T-cell (primary cell): ENCODE measurements at regions not wholly inside any gene's neighbourhood (a gene's known extent, or its start where the extent isn't known, plus 50 kb on each side); places are given as distances from the start of the nearest gene placed in this dataset.

ENCODE experiments used
- ATAC-seq, 4 experiments: fragments of 200-7000 bp in 3 of 4; fragments of 150-1000 bp in 1 of 4; cut with Tn5 transposase; replicated peaks in 1 of 4; 1 replicate in 3 of 4; 2 replicates in 1 of 4; pipeline ENCODE4 v1.10.0; 2021; ENCODE audit warnings: moderate library complexity in 3 of 4, mild to moderate bottlenecking in 2 of 4, moderate number of reproducible peaks in 1 of 4
- CTCF ChIA-PET, 2 donors: fragments of 300-600 bp; sonication (Branson Sonifier 250); formaldehyde crosslinking; loops; one replicate each; lab custom pipeline; 2022; ENCODE audit warnings: antibody characterized with exemption in 2 of 2; lab: Charles Lee
- POLR2A ChIA-PET, 2 donors: fragments of 300-600 bp; sonication (Branson Sonifier 250); formaldehyde crosslinking; loops; one replicate each; lab custom pipeline; 2022; ENCODE audit warnings: antibody characterized with exemption in 2 of 2; lab: Charles Lee
- DNase-seq, 35 experiments: peaks; one replicate each; pipeline versions ENCODE4 v3.0.0 to v3.0.0-alpha.2; 2013 to 2023
- H3K27ac ChIP-seq: one replicate; pipeline ENCODE4 v1.5.1; 2013; ENCODE audit warnings: low read length
- H3K27me3 ChIP-seq, 2 experiments: replicated peaks in 1 of 2; 1 replicate in 1 of 2; 2 replicates in 1 of 2; pipeline versions ENCODE4 v1.6.1 to v1.7.0; 2013; ENCODE audit warnings: low read length in 1 of 2, mixed read lengths in 1 of 2; ENCODE audit not compliant: control insufficient read depth in 2 of 2, insufficient read depth in 2 of 2; ENCODE audit errors: extremely low read depth in 1 of 2
- H3K36me3 ChIP-seq, 2 donors: 1 replicate in 1 of 2; 2 replicates in 1 of 2; pipeline versions ENCODE4 v1.6.1 to v1.7.0; 2013; ENCODE audit warnings: low read length in 1 of 2; ENCODE audit not compliant: control insufficient read depth in 2 of 2, insufficient read depth in 1 of 2; ENCODE audit errors: extremely low read depth in 1 of 2
- H3K4me1 ChIP-seq, 2 experiments: 1 replicate in 1 of 2; 2 replicates in 1 of 2; pipeline versions ENCODE4 v1.6.1 to v1.7.0; 2013; ENCODE audit warnings: low read length in 2 of 2, mixed read lengths in 1 of 2; ENCODE audit not compliant: insufficient read depth in 2 of 2, control insufficient read depth in 1 of 2; ENCODE audit errors: extremely low read depth in 1 of 2
- H3K4me3 ChIP-seq, 2 donors: 1 replicate in 1 of 2; 2 replicates in 1 of 2; pipeline versions ENCODE4 v1.5.1 to v1.7.0; 2013; ENCODE audit warnings: mild to moderate bottlenecking in 2 of 2, low read length in 1 of 2, moderate library complexity in 1 of 2; ENCODE audit not compliant: control insufficient read depth in 1 of 2; ENCODE audit errors: extremely low read depth in 1 of 2
- H3K9me3 ChIP-seq: 2 replicates; pipeline ENCODE4 v1.7.0; 2013
- H3K27ac Mint-ChIP-seq, 2 donors: one replicate each; pipeline ENCODE4 v1.8.0; 2020 to 2021; ENCODE audit warnings: mild to moderate bottlenecking in 2 of 2, mixed read lengths in 2 of 2
- H3K27me3 Mint-ChIP-seq, 2 donors: one replicate each; pipeline ENCODE4 v1.8.0; 2021 to 2022; ENCODE audit warnings: mixed read lengths in 2 of 2
- H3K36me3 Mint-ChIP-seq: one replicate; pipeline ENCODE4 v1.8.0; 2021; ENCODE audit warnings: mixed read lengths
- H3K4me1 Mint-ChIP-seq, 3 donors: one replicate each; pipeline ENCODE4 v1.8.0; 2020 to 2022; ENCODE audit warnings: mixed read lengths in 3 of 3, mild to moderate bottlenecking in 1 of 3
- H3K4me3 Mint-ChIP-seq, 3 donors: one replicate each; pipeline ENCODE4 v1.8.0; 2020 to 2022; ENCODE audit warnings: mild to moderate bottlenecking in 3 of 3, mixed read lengths in 3 of 3, moderate library complexity in 3 of 3
- H3K9me3 Mint-ChIP-seq, 3 donors: one replicate each; pipeline ENCODE4 v1.8.0; 2020 to 2022; ENCODE audit warnings: mixed read lengths in 3 of 3
- WGBS: methylation state at CpG from one replicate; pipeline ENCODE4 v1.1.5; 2013; ENCODE audit warnings: missing lambda C conversion rate; ENCODE audit not compliant: insufficient coverage; 5-methylcytosine and 5-hydroxymethylcytosine counted together

GRCh38 chr6:90816764-90817163 is 229.9 kb upstream of the MAP3K7 start:
- ATAC-seq (no peak), DNase-seq (no peak)
- Mint-ChIP-seq H3K27me3 (peaks cover 6 to 12% of the 10 kb centered on the region in 2 donors), H3K27ac (no peak overlapping the region), H3K36me3 (no peaks in the 10 kb centered on the region), H3K9me3 (peaks cover 0 to 3% (median 0%) of the 10 kb centered on the region in 3 donors), H3K4me3 (no peak overlapping the region), H3K4me1 (no peaks in the 10 kb centered on the region)
- Histone ChIP-seq H3K4me3 (no peak overlapping the region), H3K27ac (no peak overlapping the region), H3K36me3 (no peaks in the 10 kb centered on the region), H3K4me1 (no peaks in the 10 kb centered on the region), H3K27me3 (no peaks in the 10 kb centered on the region), H3K9me3 (no peaks in the 10 kb centered on the region)
- CTCF ChIA-PET, result no interaction called here
- POLR2A ChIA-PET, result no interaction called here
- WGBS, result no CpG with 5 or more reads among the region's 2 CpGs

GRCh38 chr6:90811596-90812226 is 224.8 kb upstream of the MAP3K7 start:
- no peak for ATAC-seq
- H3K36me3 Mint-ChIP-seq, result no peaks in the 10 kb centered on the region
- Histone ChIP-seq H3K27me3 (no peaks in the 10 kb centered on the region), H3K27ac (no peak overlapping the region), H3K9me3 (no peaks in the 10 kb centered on the region), H3K4me1 (no peaks in the 10 kb centered on the region), H3K4me3 (no peak overlapping the region), H3K36me3 (no peaks in the 10 kb centered on the region)
- H3K9me3 Mint-ChIP-seq, result peaks cover 0 to 3% (median 0%) of the 10 kb centered on the region in 3 donors
- H3K4me3 Mint-ChIP-seq, result no peak overlapping the region
- no peak for DNase-seq
- CTCF ChIA-PET, result no interaction called here
- peaks cover 3% of the 10 kb centered on the region in 2 donors for H3K27me3 Mint-ChIP-seq
- H3K4me1 Mint-ChIP-seq, result no peaks in the 10 kb centered on the region
- no peak overlapping the region for H3K27ac Mint-ChIP-seq
- 77% methylated on average over 9 of the region's 11 CpGs for WGBS
- POLR2A ChIA-PET, result no interaction called here

- no peak for DNase-seq
- H3K9me3 ChIP-seq, result no peaks in the 10 kb centered on the region
- ChIA-PET POLR2A (no interaction called here), CTCF (no interaction called here)
- Mint-ChIP-seq H3K27me3 (peaks cover 3 to 4% of the 10 kb centered on the region in 2 donors), H3K4me1 (no peaks in the 10 kb centered on the region), H3K4me3 (no peak overlapping the region), H3K36me3 (no peaks in the 10 kb centered on the region), H3K9me3 (no peaks in the 10 kb centered on the region), H3K27ac (no peak overlapping the region)
- no peaks in the 10 kb centered on the region for H3K36me3 ChIP-seq
- no peak overlapping the region for H3K4me3 ChIP-seq
- WGBS, result 100% methylated on average over 1 of the region's 4 CpGs
- no peak for ATAC-seq
- no peak overlapping the region for H3K27ac ChIP-seq
- H3K27me3 ChIP-seq, result no peaks in the 10 kb centered on the region
- no peaks in the 10 kb centered on the region for H3K4me1 ChIP-seq
These were observed 222.2 kb upstream of the MAP3K7 start for GRCh38 chr6:90809035-90809434.

- H3K4me1 Mint-ChIP-seq, result no peaks in the 10 kb centered on the region
These were observed 221.2 kb upstream of the MAP3K7 start for GRCh38 chr6:90807791-90808701.

GRCh38 chr6:90805619-90806155 is 218.8 kb upstream of the MAP3K7 start:
- no peaks in the 10 kb centered on the region for H3K27me3 ChIP-seq
- ChIA-PET CTCF (no interaction called here), POLR2A (no interaction called here)
- DNase-seq, result no peak
- H3K27ac Mint-ChIP-seq, result no peak overlapping the region
- H3K4me3 Mint-ChIP-seq, result no peak overlapping the region
- no peaks in the 10 kb centered on the region for H3K4me1 ChIP-seq
- no peaks in the 10 kb centered on the region for H3K9me3 ChIP-seq
- H3K27ac ChIP-seq, result no peak overlapping the region
- WGBS, result 33% methylated on average over 1 of the region's 1 CpG
- H3K27me3 Mint-ChIP-seq, result peaks cover 4 to 11% of the 10 kb centered on the region in 2 donors
- no peaks in the 10 kb centered on the region for H3K9me3 Mint-ChIP-seq
- no peaks in the 10 kb centered on the region for H3K36me3 ChIP-seq
- no peak overlapping the region for H3K4me3 ChIP-seq
- no peak for ATAC-seq
- H3K4me1 Mint-ChIP-seq, result no peaks in the 10 kb centered on the region
- H3K36me3 Mint-ChIP-seq, result no peaks in the 10 kb centered on the region

More at GRCh38 chr6:90807791-90808701, 221.2 kb upstream of the MAP3K7 start:
- Histone ChIP-seq H3K36me3 (no peaks in the 10 kb centered on the region), H3K4me1 (no peaks in the 10 kb centered on the region), H3K27ac (no peak overlapping the region), H3K9me3 (no peaks in the 10 kb centered on the region), H3K4me3 (no peak overlapping the region), H3K27me3 (no peaks in the 10 kb centered on the region)
- POLR2A ChIA-PET, result no interaction called here
- peaks cover 3 to 4% of the 10 kb centered on the region in 2 donors for H3K27me3 Mint-ChIP-seq
- H3K9me3 Mint-ChIP-seq, result no peaks in the 10 kb centered on the region
- CTCF ChIA-PET, result no interaction called here
- H3K36me3 Mint-ChIP-seq, result no peaks in the 10 kb centered on the region
- ATAC-seq (no peak), DNase-seq (no peak)
- WGBS, result 100% methylated on average over 3 of the region's 6 CpGs
- H3K4me3 Mint-ChIP-seq, result no peak overlapping the region
- H3K27ac Mint-ChIP-seq, result no peak overlapping the region

- H3K4me1 Mint-ChIP-seq, result no peaks in the 10 kb centered on the region
- Histone ChIP-seq H3K9me3 (no peaks in the 10 kb centered on the region), H3K4me3 (no peak overlapping the region), H3K27me3 (no peaks in the 10 kb centered on the region), H3K4me1 (no peaks in the 10 kb centered on the region), H3K27ac (no peak overlapping the region), H3K36me3 (no peaks in the 10 kb centered on the region)
- no peaks in the 10 kb centered on the region for H3K36me3 Mint-ChIP-seq
- peaks cover 4 to 11% of the 10 kb centered on the region in 2 donors for H3K27me3 Mint-ChIP-seq
- 80% methylated on average over 1 of the region's 2 CpGs for WGBS
- CTCF ChIA-PET, result no interaction called here
- H3K4me3 Mint-ChIP-seq, result no peak overlapping the region
- H3K27ac Mint-ChIP-seq, result no peak overlapping the region
- ATAC-seq, result no peak
- DNase-seq, result no peak
- H3K9me3 Mint-ChIP-seq, result no peaks in the 10 kb centered on the region
- POLR2A ChIA-PET, result no interaction called here
These were observed 217.1 kb upstream of the MAP3K7 start for GRCh38 chr6:90803956-90804355.
